ENCODE measurements at regions not wholly inside any gene's neighbourhood (a gene's known extent, or its start where the extent isn't known, plus 50 kb on each side); places are given as distances from the start of the nearest gene placed in this dataset.
"Not testable (repeated sequence)": the region's sequence is repeated elsewhere in the genome, so short reads cannot be mapped to it uniquely, and the experiment has no call there.

DNA sequence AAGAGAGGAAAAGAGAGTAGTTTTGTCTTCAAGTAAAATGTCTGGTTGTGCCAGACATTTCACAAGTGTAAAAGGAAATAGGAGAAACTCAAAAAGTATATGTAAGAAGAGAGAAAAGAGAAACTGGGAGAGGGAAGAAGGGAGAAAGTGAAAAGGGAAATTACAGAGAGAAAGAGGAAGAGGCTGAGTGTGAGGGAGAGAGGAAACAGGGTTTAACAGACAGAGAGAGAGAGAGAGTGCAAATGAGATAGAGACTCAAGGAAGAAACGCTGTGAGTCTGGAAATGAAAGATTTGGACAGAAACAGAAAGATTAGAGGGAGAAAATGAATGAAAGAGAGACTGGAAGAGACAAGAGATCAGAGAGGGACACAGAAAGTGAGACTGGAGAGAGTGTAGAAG, 806.2 kb downstream of the PLA2G4A start:
- no peak for DNase-seq

DNA sequence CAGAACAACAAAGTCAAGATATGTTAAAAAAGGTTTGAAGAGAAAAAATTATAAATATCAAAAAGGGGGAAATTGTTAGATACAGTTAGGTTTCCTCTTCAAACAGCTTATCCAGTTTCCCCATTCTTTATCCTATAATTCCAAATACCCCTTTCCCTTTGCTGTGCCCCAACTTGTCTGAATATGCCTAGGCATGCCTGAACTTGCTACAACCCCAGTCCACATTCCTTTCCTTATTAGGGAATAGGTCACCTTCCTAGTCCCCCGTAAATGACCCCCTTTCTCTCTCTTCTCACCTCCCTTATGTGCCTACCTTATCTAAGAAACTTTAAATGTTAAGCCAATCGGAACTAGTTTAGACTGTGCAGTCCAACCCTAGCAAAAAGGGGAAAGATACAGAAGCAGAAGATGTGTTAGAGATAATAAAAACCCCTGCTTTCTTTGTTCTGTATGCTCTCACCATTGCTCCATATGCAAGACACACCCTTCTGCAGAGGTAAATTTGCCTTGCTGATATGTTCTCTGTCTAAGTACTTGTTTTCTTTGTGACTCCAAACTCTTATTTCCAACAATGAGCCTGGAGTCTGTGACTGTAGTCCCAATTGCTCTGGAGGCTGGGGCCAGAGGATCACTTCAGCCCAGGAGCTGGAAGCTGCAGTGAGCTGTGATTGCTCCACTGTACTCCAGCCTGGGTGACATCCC, 810.1 kb downstream of the PLA2G4A start:
- DNase-seq: no peak

DNA sequence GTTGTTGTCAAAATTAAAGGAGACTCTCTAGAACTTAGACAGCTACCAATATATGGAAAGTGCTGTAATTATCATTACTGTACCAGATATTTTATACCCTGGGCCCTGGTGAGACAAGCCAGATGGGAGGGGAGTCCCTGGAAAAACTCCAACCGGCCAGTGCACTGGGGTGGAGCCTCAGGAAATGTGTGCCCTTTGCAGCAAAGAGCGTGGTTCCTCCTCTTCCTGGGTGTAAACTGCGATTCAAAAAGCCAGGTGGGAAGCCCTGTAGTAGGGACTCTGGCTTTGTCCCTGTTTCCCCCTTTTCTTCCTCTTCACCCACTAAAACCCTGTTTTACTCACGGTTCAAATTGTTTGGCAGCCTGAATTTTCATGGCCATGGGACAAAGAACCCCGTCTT, 812.3 kb downstream of the PLA2G4A start:
- DNase-seq: no peak

DNA sequence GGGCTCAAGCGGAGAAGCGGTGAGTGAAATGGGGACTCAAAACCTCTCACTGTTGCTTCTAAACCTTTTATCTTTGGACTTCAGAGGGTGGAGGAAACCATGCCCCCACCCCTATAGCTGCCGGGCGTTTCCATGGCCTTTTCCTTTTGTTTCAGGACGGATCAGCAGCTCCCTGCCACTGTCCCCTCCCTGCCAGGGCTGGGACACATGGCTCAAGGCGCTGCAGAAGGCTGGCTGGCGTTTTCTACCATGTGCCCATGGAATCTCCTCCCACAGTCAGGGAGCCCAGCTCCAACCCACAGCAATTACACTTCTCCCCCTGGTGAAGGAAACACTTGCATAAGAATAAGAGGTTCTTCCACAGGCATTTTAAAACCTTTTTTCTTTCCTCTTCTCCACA, 812.7 kb downstream of the PLA2G4A start:
- no peak for DNase-seq

DNA sequence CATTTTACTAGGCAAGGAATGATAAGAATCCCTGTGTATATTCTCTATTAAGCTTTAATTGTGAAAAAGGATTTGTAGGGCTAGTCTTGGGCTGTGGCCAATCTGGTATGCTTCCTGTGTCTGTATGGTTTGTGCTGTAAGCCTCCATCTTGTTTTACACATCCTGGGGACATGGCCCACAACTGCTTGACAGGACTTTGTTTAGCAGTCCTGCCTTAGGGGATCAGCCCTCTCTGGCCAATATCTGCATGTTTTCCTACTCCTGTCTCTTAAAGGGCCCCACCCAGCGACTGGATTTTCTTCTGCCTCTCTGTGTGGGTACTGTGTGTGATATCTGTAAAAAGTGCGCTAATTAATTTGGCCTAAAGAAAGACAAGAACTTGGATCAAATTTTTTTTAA, 813.2 kb downstream of the PLA2G4A start:
- DNase-seq: no peak

DNA sequence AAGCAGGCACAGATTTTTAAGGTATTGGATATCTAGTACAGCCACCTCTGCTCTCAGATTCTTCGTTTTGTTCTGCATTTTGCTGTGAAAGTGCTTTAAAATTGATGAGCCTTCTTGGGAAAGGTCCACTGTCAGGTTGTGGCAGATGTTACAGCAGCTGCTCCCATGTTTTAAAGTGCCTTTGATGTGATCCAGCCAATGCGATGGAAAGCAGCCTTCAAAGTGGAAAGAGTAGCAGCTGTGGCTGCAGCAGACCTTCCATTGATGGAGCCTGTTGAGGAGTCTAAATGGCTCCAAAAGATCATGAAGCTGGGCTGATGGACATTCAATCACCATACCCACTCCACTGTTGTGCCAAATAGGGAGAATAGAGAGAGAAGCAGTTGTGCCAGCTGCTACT, 816.9 kb downstream of the PLA2G4A start:
- DNase-seq: no peak

DNA sequence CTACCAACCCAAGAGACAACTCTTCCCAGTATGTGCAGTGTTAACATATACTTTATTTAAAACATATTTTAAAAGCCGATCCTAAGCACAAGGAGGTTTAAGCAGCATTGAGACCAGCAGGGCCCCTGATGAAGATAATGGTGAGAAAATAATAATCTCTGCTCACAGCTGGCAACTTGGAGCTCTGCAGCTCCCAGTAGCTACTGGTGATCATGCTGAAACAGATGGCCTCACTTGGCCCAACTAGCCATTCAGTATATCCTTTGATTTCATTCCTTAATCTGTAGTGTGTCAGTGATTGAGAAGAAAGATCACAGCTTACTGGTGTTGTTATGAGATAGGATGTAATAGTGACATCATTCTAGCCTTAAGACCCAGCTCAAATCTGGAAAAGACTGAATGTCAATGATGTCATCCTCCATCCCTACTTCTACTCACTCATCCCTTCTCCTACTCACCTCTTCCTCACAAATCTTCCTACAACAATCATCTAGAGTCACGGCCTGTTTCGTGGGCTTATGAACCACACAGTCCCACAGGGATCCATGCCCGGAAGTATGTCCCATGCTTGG, 817.9 kb downstream of the PLA2G4A start:
- no peak for DNase-seq

DNA sequence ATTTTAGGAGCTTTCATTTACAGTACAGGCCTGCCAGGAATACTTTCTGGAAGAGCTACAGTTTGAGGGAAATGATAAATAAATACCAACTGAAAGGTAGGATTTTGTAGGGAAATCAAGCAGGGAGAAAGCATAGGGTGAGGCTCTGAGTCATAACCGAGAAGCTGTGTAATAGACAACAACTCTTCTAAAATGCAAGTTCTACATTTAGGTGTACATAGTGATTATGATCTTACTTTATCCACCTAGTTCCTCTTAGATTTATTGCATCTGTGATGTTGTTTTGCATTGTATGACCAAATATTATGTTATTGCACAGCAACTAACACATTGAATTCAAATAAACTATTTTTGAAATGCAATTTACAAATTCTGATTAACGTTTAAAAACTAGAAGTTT, 819.3 kb downstream of the PLA2G4A start:
- DNase-seq: no peak

DNA sequence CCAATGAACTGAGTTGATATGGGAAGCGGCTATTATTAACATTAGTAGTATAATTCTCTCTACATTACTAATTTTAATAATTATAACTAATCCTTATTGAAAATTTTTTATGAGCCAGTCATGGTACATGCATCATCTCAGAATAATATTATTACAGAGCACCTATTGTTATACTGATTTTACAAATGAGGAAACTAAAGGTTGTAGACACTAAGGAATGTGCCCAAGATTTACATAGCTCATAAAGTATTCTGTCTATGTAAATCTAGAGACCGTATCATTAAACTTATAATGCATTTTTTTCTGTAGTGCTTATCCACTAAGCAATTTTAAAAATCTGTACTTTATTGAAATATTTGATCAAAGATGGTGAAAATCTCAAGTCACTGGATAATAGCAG, 825.9 kb downstream of the PLA2G4A start:
- DNase-seq: no peak

DNA sequence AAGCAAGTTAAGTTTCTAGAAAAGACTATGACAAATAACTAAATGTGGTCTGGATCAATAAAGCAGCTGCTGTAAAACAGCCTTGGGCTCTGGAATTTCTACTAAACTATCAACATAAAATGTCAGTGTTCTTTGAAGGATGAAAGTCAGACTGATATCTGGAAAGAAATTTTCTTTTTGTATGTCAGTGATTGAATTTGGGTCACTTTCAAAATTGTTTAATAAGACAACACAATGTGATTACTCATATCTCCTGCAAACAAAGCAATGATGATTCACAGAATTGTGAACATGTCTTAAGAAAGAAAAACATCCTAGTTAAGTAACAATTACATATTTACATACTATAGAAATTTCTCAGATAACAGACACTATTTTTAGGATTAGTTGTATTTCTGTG, 826.4 kb downstream of the PLA2G4A start:
- DNase-seq: no peak

DNA sequence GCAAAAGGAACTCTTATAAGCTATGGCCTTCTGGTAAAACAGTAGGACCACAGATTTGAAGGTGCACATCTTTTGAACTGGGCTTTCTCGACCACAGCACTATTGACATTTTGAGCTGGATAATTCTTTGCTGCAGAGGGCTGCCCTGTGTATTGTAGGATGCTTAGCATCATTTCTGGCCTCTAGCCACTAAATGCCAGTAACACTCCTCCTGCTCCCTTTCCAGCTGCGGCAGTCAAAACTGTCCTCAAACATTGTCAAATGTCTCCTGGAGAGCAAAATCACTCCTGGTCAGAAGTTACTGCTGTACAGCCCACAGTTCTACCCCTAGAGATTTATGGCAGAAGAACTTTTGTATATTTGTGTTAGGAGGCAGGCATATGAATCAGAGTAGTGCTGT, 836.7 kb downstream of the PLA2G4A start:
- DNase-seq: no peak

DNA sequence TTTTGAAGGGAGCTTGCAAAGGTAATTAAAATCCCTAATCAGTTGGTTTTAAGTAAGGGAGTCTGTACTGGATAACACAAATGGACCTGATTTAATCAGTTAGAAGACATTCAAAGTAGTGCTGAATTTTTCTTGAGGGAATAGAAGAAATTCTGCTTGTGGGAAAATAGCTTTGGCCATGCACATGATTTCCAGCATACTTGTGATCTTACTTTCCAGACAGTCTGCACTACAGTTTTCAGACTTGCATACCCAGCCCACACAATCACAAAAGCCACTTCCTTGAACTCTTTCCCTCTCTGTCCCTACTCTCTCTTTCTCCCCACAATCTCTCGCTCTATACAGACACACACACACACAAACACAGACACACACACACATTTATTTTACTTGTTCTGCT, 852.1 kb downstream of the PLA2G4A start:
- no peak for DNase-seq

DNA sequence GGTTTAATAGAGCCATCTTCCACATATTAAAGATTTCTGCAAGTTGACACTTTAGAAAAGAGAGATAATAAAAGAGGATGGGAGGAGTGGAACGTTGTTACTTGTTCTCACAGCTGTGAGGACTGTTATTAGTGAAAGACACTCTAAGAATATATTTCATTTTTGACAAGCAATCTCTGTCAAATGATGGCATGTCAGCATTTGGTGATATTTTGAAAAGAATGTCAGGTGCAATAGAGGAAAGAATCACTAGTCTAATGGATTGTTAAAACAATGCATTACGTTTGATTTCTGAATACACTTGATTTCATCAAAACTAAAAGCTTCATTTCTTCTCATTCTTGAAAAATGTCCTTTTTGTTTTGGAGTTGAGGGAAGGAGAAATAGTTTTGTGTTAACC, 853.4 kb downstream of the PLA2G4A start:
- DNase-seq: no peak

DNA sequence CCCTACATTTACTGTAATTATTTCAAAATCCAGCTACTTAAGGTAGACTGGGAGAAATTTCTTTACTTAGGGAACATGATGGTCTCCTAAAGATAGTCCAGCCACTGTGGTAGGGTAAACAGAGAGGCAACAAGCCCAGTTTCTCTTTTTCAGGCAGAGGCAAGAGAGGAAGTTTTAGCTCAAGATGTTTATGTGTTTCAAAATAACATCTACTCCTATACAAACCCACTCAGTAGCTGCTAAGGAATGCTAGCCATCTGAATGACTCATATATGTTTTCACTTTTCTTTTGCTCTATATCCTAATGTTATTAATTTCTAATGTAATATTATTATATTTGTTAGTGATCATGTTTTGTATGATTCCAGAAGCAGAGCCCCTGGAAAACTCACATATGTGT, 856.6 kb downstream of the PLA2G4A start:
- no peak for DNase-seq

DNA sequence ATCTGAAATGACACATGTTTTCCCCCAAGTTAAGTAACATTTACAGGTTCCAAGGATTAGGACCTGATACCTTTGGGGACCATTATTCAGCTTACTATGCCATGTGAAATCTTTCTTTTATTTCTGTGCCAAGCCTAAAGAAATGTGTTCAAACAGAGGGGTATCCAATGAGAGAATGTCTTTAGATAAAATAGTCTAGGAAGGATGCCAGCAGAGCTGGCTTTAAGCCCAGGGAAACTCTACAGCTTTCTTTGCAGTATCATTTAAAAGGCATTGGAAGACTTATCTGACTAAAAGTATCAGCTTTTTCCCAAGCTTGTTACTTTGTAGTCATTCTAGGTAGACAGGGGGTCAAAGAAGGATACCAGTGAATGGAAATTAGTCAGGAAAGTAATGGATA, 860.4 kb downstream of the PLA2G4A start:
- DNase-seq: no peak

DNA sequence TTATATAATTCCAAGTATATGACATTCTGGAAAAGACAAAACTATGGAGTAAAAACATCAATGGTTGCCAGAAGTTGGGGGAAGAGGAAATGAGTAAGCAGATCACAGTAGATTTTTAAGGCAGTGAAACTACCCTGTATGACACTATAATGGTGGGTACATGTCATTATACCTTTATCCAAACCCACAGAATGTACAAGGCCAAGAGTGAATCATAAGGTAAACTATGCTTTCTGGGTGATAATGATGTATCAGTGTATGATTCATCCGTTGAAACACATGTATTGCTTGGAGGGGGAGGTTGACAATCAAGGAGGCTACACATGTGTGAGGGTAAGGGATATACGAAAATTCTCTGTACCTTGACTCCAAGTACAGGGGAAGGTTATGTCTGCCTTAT, 862.7 kb downstream of the PLA2G4A start:
- DNase-seq: no peak

DNA sequence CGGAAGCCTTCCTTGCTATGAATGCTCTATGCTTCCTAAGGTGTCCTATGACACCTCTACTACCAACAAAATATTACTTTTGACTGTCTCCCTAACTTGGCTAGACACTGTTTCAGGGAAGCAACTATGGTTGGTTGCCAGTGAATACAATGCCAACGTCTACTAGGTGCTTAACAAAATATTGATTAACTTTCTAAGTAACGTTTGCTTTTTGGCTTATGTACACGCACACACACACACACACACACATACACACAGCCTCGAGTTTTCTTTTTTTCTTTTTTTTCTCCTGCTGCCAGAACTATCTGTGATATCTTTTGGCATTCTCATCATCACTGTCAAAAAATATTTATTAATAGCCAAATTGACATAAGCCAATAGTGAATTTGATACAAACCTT, 864.0 kb downstream of the PLA2G4A start:
- DNase-seq: no peak

DNA sequence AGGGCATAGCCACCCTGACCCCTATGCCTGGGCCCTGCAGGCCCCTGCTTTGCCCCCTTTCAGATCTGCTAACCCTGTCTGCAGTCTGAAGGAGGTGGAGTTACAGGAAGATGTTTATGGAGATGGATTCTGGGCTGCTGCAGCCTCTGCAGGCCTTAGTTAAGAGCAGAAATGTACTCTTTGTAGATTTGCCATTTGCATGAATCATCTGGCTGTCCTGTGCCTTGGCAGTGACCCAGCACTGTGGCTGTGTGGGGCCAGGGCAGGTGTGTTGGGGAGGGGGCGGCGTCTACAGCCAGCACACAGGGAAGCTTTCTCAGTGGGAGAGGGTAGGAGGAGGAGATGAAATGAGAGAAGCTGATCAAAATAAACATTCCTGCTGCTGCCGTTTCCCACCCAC, 867.3 kb downstream of the PLA2G4A start:
- no peak for DNase-seq

DNA sequence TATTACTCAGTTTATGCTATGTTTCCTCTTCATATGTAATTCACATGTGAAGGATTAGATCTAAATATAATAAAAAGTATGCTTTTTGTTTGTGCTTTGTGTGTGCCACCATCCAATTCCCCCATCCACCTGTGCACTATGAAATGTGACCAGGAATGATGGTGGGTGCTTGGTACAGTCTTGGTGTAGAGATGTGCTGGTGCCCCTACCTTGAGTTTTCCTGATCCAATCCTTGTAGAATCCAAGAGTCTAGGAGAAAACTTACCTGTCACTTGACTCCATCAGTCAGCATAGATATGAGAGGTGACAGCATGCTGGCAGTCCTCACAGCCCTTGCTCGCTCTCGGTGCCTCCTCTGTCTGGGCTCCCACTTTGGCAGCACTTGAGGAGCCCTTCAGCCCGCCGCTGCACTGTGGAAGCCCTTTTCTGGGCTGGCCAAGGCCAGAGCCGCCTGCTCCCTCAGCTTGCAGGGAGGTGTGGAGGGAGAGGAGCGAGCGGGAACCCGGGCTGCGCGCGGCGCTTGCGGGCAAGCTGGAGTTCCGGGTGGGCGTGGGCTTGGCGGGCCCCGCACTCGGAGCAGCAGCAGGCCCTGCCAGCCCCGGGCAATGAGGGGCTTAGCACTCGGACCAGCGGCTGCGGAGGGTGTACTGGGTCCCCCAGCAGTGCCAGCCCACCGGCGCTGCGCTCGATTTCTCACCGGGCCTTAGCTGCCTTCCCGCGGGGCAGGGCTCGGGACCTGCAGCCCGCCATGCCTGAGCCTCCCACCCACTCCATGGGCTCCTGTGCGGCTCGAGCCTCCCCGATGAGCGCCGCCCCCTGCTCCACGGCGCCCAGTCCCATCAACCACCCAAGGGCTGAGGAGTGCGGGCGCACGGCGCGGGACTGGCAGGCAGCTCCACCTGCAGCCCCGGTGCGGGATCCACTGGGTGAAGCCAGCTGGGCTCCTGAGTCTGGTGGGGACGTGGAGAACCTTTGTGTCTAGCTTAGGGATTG, 874.7 kb downstream of the PLA2G4A start:
- DNase-seq: not testable (repeated sequence)

DNA sequence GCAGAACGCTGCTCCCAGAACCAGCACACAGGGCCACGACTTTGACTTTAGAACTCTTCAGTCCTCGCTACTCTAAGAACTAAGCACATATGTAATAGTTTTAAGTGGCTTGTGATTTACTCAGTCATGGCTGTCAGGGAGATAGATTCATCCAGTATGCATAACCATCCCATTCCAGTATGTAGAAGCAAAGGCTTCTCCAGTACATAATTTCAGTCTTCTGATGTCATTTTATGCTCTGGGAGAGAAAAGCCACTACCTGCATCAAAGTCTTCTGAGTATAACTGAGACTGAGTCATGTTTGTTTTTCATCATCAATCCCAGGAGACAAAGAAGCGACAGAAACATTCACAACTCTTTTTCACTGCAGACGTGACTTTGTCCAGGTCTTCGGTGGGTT, 885.7 kb downstream of the PLA2G4A start:
- DNase-seq: no peak

DNA sequence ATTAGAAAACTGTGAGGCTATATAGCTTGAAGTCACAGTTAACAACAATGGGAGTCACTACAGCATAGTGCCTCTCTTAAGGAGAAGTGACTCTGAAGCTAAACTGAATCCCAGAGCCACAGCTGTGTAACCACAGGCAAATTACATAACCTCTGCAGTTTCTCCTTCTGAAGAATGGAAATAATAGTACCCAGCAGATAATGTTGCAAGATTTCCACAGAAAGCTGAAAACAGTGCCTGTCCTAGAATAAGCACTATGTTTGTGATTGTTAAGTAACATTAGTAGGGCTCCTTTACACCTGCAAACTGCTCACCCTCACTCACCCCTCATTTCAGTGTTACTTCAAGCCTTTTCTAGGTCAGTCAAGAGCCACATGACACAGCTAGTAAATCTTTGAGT, 886.7 kb downstream of the PLA2G4A start:
- DNase-seq: no peak

DNA sequence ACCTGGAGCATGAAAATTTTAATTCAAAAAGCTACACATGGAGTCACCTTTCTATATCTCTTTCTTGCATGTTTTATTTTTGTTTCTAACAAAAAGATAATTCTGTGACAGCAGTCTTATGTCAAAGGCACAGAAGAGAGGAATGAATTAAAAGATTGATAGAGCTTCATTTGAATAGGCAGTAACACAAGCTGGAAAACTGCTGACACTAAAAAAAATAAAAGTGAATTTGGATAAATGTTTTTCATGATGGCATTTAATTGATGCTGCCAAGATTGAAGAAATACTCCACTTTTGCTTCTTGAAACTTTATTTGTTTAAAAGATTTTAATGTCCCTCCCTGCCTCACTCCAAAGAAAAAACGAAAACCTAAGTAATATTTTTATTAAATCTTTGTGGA, 887.4 kb downstream of the PLA2G4A start:
- DNase-seq: no peak

DNA sequence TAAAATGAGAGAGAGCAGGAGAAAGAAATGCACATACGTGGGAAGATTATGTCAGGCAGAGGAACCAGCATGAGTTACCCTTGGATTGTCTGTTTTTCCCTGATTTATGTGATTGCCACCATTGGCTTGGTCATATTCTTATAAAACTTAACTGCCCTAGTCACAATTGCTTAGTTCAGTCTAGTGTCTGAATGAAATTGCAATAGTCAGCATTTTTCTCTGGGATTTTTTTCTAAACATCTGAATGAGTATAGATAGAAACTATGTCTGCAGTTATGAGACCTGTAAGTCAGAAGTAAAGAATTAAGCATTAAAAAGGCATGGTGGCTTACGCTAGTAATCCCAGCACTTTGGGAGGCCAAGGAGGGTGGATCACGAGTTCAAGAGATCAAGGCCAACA, 889.8 kb downstream of the PLA2G4A start:
- no peak for DNase-seq

Data from left kidney (tissue), 1 donor.